A549 (cell line): ENCODE measurements at regions not wholly inside any gene's neighbourhood (a gene's known extent, or its start where the extent isn't known, plus 50 kb on each side); places are given as distances from the start of the nearest gene placed in this dataset.

ENCODE experiments used
- KDM1A ChIP-seq: fragments of 200-600 bp; sonication (generic); IDR thresholded peaks from 2 replicates; pipeline ENCODE4 v1.6.1; 2016; ENCODE audit warnings: low read depth, mild to moderate bottlenecking
- MAZ ChIP-seq: fragments of 150-350 bp; IDR thresholded peaks from 2 replicates; pipeline ENCODE4 v1.6.1; 2014; ENCODE audit warnings: antibody characterized with exemption, low read depth, low read length, borderline replicate concordance
- TF ChIP-seq, protein P1 (sequence below): fragments of >200 bp; sonication (Bioruptor Twin); formaldehyde crosslinking; IDR thresholded peaks from 3 replicates; pipeline ENCODE4 v1.5.1; 2016

DNA sequence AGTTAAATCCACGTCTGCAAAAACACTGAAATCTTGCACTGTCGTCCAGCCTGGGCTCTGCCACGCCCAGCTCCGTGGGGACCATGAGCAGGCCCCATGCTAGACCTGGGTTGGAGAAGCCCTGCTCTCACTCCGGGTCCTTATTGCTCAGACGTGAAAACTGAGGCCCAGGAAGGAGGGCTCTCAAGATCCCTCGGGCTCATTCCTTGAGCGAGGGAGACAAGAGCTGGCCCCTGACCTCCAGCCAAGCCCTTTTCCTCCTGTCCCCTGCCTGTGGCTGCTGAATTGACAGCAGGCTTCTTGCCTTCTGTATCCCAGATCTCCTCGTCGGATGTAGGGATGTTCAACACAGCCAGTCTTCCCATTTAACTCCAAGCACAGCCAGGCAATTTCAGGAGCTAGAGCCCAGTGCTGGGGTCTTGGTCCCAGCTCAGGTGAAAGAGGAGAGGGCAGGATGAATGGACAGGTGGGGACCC lies 109.5 kb downstream of the CPZ start:
- TF ChIP-seq, protein P1, sequence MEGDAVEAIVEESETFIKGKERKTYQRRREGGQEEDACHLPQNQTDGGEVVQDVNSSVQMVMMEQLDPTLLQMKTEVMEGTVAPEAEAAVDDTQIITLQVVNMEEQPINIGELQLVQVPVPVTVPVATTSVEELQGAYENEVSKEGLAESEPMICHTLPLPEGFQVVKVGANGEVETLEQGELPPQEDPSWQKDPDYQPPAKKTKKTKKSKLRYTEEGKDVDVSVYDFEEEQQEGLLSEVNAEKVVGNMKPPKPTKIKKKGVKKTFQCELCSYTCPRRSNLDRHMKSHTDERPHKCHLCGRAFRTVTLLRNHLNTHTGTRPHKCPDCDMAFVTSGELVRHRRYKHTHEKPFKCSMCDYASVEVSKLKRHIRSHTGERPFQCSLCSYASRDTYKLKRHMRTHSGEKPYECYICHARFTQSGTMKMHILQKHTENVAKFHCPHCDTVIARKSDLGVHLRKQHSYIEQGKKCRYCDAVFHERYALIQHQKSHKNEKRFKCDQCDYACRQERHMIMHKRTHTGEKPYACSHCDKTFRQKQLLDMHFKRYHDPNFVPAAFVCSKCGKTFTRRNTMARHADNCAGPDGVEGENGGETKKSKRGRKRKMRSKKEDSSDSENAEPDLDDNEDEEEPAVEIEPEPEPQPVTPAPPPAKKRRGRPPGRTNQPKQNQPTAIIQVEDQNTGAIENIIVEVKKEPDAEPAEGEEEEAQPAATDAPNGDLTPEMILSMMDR, result no peak
- TF ChIP-seq KDM1A (no peak), MAZ (no peak)
